Stimulated activated naive CD4-positive, alpha-beta T cell treated with Interleukin-2 at 50 U/mL for 16 hours (primary cell): ENCODE measurements at regions not wholly inside any gene's neighbourhood (a gene's known extent, or its start where the extent isn't known, plus 50 kb on each side); places are given as distances from the start of the nearest gene placed in this dataset.

Experiments
- DNase-seq: peaks from one replicate; lab custom pipeline; 2025; lab: John Stamatoyannopoulos, UW

- DNase-seq, result no peak
Observed at GRCh38 chr6:104574135-104574750, 285.5 kb downstream of the HACE1 start.

DNA sequence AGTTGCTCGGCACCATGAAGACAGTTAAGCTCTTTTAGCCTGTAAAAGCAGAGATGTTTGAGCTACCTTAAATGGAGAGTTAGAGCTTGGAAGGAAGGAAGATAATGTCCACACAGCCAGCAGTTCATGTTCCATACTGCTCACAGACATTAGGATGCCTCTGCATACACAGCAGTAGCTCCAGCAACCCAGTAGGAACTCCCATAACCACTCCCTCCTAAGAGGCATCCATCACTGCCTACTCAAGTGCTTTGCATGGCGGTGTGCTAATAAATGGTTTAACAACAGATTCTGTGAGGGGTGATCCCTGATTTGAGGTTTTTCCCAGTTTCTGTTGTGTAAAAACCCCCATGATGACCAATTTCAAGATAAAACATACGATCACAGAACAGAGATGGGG is 286.4 kb downstream of the HACE1 start:
- DNase-seq, result no peak

- no peak for DNase-seq
Observed at GRCh38 chr6:104572901-104573300, 286.8 kb downstream of the HACE1 start.

GRCh38 chr6:104566411-104566810 is 293.3 kb downstream of the HACE1 start:
- no peak for DNase-seq

- DNase-seq, result no peak
Observed at GRCh38 chr6:104563306-104563705, 296.4 kb downstream of the HACE1 start.

DNA sequence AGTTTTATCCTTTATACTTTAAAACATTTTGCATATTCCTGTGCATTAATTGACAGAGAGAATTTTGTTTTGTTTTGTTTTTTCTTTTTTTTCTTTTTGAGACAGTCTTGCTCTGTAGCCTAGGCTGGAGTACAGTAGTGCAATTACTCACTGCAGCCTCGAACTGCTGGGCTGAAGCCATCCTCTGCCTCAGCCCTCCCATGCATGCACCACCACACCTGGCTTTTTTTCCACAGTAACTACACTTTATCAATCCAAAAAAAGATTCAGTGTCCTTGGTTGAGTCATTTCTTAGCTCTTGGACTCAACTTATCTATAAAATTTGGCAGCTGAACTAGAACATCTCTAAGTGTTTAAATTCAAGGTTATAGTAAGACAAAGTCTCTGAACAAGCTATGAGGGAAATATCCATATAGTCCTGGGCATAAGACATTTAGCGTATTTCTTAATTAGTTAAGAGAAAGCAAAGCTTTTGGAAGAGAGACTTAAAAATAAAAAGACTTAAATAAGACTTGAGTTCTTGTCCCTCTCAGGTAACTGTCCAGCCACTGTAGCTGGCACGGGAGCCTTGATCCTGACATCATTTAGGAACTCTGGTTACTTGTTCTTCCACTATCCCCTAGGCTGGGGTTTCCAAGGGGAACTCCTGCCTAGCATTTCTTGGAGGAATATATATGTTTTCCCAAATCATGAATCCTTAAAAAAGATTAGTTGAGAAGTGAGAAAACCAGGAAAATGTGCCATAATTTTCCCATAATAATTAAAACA is 300.1 kb downstream of the HACE1 start:
- no peak for DNase-seq

- no peak for DNase-seq
Observed at GRCh38 chr6:104558746-104559145, 301.0 kb downstream of the HACE1 start.

GRCh38 chr6:104548297-104548696 is 311.4 kb downstream of the HACE1 start:
- DNase-seq, result no peak

GRCh38 chr6:104541411-104541810 is 318.3 kb downstream of the HACE1 start:
- no peak for DNase-seq

- no peak for DNase-seq
Observed at GRCh38 chr6:104540743-104541142, 319.0 kb downstream of the HACE1 start.

DNA sequence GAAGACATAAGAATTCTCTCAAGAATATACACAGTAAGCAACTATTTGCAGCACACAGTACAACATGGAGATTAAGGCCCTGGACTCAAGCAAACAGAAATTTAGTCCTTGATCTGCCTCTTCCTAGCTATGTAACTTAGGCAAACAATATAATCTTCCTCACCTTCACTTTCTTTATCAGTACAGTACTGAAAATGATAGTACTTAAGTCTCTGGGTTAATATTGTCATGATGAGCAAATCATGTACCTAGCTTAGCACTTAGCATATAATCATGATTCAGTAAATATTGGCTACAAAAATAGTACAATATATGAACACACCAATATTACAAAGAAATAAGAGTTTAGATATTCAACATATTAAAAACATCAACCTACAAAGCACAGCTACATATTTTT is 320.5 kb downstream of the HACE1 start:
- DNase-seq, result no peak

GRCh38 chr6:104537872-104538271 is 321.8 kb downstream of the HACE1 start:
- DNase-seq, result no peak

GRCh38 chr6:104537180-104537579 is 322.5 kb downstream of the HACE1 start:
- no peak for DNase-seq

GRCh38 chr6:104532462-104532861 is 327.3 kb downstream of the HACE1 start:
- DNase-seq, result no peak

- no peak for DNase-seq
Observed at GRCh38 chr6:104531646-104532045, 328.1 kb downstream of the HACE1 start.

DNA sequence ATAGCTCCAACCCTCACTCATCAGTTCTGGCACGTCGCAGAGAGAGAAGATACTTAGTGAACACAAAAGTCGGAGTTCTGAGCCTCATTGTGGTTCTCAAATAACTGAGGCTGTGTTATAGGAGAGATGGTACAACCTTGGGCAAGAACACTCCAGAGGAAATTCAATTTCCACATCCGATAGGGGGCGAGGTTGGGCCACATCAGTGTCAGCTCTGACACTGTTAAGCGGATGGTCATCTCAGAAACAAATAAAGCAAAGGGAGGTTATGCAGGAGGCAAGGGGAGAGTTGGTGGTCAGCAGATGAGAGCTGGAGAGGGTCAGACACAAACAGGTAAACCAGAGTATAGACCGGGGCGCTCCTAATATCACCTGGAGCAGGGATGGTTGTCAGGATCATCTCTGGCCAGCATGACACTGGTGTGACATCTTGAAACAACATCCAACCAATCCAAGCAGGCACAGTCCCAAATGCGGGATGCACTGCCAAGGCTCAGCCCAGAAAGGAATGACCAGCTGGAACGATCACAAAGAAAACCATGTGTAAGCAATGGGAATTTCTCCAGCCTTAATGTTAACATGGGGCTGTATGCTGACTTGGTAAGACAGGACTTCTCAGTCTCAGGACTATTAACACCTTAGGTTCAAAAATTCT is 331.8 kb downstream of the HACE1 start:
- no peak for DNase-seq

DNA sequence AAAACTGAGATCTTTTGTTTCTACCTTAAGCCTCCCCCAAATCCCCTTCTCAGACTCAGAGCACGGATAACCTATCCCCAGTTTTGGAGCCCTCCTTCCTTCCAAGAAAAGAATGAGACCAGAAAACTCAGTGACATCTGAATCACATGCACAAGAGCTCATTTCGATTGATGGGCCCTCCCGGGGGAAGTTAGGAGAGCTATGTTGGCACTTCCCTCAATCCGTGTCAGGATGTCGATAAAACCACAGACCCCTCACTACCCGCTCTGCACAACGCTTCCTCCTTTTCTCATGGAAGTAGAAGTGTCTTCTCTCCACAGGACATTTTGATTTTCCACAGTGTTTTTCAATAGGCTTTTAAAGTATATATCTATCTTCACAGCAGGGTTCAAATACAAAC is 332.4 kb downstream of the HACE1 start:
- no peak for DNase-seq

- DNase-seq, result no peak
Observed at GRCh38 chr6:104526376-104526775, 333.3 kb downstream of the HACE1 start.

- peak; percentile 38 for DNase-seq
Observed at GRCh38 chr6:104525677-104526322, 333.9 kb downstream of the HACE1 start.

- no peak for DNase-seq
Observed at GRCh38 chr6:104522533-104522932, 337.2 kb downstream of the HACE1 start.

DNA sequence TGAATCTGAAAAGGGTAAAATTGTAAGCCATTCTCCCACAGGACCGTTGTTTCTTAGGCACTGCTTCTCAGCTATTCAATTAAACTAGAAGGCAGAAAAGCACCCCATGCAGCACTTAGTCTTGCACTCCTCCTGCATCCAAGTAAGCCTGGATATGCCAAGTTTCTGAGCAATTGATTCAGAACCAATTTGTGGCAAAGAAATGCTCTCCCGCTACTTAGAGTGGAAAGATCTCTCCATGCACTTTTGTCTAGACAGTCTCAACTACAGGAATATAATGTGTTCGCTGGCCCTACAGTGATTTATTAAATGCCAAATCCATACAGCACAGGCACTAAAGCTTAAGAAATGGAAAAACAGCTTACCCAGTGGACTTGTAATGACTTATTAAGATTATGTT is 338.5 kb downstream of the HACE1 start:
- no peak for DNase-seq

- no peak for DNase-seq
Observed at GRCh38 chr6:104519566-104519965, 340.2 kb downstream of the HACE1 start.

DNA sequence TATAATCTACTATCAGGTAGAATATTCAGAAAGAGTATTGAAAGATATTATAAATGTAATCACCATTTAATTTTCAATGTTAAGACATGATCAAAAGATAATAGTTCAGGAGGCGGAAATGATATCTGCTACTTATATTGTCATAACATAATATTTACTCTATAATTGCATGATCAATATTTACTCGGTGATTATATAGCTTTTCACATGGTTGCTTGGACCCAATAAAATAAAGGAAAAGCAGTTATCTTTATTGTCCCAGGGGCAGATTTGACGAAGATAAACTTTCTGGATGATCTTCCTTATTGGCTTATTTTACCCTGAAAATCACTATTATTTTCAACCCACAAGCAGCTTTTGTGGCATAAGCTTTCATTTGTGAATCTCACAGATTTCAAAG is 350.4 kb downstream of the HACE1 start:
- DNase-seq, result no peak
